RWPE1 (cell line): ENCODE measurements at regions not wholly inside any gene's neighbourhood (a gene's known extent, or its start where the extent isn't known, plus 50 kb on each side); places are given as distances from the start of the nearest gene placed in this dataset.

Source experiments
- CTCF ChIA-PET: fragments of 350-600 bp; sonication (Branson Sonifier 250); formaldehyde crosslinking; extraction: SDS; loops from one replicate; lab custom pipeline; 2021; lab: Yijun Ruan, JAX
- POLR2A ChIA-PET: fragments of 400-600 bp; formaldehyde crosslinking; extraction: SDS; loops from one replicate; lab custom pipeline; 2020; ENCODE audit warnings: antibody characterized with exemption; ENCODE audit not compliant: low non-redundant PET; lab: Yijun Ruan, JAX
- DNase-seq: peaks from one replicate; pipeline ENCODE4 v3.0.0; 2012; ENCODE audit warnings: low spot score
- H3K27ac ChIP-seq: fragments of 450-650 bp; 2 replicates; pipeline ENCODE4 v1.5.1; 2017
- TF ChIP-seq, protein P1 (sequence below): fragments of 450-650 bp; conservative IDR thresholded peaks from 2 replicates; pipeline ENCODE4 v1.5.1; 2017; ENCODE audit warnings: low read depth, mild to moderate bottlenecking

- CTCF ChIA-PET: no interaction called here
- POLR2A ChIA-PET: no interaction called here
- TF ChIP-seq, protein P1, sequence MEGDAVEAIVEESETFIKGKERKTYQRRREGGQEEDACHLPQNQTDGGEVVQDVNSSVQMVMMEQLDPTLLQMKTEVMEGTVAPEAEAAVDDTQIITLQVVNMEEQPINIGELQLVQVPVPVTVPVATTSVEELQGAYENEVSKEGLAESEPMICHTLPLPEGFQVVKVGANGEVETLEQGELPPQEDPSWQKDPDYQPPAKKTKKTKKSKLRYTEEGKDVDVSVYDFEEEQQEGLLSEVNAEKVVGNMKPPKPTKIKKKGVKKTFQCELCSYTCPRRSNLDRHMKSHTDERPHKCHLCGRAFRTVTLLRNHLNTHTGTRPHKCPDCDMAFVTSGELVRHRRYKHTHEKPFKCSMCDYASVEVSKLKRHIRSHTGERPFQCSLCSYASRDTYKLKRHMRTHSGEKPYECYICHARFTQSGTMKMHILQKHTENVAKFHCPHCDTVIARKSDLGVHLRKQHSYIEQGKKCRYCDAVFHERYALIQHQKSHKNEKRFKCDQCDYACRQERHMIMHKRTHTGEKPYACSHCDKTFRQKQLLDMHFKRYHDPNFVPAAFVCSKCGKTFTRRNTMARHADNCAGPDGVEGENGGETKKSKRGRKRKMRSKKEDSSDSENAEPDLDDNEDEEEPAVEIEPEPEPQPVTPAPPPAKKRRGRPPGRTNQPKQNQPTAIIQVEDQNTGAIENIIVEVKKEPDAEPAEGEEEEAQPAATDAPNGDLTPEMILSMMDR: no peak
- no peak overlapping the region for H3K27ac ChIP-seq
- DNase-seq: no peak
Measured at GRCh38 chrY:7461873-7462525, 550.4 kb upstream of the AMELY start.

DNA sequence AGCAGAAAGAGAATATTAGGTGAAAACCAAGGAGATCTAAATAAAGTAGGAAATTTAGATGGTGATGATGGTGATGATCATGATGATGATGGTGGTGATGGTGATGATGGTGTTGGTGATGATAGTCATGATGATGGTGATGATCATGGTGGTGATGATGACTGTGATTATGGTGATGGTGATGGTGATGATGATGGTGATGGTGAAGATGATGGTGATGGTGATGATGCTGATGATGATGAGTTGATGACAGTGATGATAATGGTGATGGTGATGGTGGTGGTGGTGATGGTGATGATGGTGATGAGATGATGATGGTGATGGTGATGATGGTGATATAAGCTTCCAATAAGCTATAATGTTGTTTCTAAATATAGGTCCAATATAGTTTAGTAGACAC, 548.2 kb upstream of the AMELY start:
- TF ChIP-seq, protein P1: no peak
- CTCF ChIA-PET: no interaction called here
- H3K27ac ChIP-seq: no peak overlapping the region
- no peak for DNase-seq
- POLR2A ChIA-PET: no interaction called here

DNA sequence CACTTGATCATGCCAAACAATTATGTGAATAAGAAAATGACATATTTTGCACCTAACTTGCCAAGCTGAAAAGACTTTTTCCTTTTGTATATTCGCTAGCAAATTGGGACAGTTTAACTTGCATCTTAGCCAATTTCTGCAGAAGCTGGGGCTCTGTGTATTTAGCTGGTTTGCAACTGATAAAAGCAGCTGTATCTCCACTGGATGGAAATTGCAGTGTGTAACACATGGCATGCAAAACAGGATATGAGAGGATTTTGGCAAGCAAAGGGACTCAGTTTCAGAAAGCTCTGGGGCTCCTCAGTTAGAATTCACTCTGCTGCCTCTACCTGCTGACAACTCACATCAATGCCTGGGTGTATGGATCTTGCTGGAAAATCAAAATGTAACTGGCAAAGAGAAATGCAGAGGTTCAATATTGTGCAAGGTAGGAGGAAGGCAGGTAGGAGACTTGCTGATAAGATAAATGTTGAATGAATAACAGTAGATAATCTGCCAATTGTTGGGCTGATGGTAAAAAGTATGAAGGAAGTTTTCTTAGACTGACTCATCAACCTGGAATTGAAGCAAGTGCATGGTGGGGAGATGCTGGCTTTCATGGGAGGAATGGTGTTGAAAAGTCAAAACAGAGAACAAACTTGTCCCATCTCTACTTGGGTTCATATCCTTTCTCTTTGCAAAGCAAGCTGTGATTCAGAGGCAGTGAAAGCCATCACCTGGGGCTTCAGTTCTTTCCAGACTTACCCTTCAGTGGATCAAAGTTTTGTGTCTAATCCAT, 546.9 kb upstream of the AMELY start:
- ChIA-PET POLR2A (no interaction called here), CTCF (no interaction called here)
- no peak overlapping the region for H3K27ac ChIP-seq
- TF ChIP-seq, protein P1: no peak
- no peak for DNase-seq

DNA sequence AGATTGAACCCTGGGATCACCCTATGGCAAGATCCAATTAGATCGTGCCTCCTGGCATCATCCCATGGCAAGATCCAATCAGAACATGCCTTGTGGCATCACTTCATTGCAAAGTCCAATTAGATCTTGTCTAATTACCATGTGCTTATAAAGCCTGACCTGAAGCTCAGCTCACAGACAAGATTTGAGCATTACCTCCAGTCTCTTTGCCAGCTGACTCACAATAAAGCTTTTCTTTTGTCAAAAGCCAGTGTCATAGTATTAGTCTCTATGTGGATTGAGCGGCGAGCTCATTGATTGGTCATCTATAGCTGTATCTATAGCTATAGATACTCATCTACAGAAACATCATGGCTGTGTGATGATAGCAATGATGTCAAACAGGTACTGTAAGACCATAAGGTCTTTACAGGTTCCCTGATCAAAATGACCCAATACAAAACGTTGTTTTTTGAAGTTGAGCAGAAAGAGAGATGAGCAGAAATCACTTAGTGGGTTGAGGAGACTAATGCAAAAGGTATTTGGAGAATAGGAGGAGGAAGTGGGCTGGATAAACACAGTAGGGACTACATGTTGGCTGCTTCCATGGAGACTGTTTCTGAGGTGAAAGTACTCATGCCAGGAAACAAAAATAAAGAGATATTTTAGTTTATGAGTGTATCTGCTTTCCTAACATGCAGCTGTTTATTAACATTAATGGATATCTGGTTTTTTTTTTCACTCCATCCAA, 545.9 kb upstream of the AMELY start:
- POLR2A ChIA-PET: no interaction called here
- TF ChIP-seq, protein P1: no peak
- no peak for DNase-seq
- CTCF ChIA-PET: no interaction called here
- no peak overlapping the region for H3K27ac ChIP-seq

- TF ChIP-seq, protein P1: no peak
- CTCF ChIA-PET: no interaction called here
- POLR2A ChIA-PET: no interaction called here
Measured at GRCh38 chrY:7455626-7456025, 544.1 kb upstream of the AMELY start.

GRCh38 chrY:7453336-7453735, 541.8 kb upstream of the AMELY start:
- no peak overlapping the region for H3K27ac ChIP-seq
- ChIA-PET POLR2A (no interaction called here), CTCF (no interaction called here)
- DNase-seq: no peak
- TF ChIP-seq, protein P1: no peak

More at GRCh38 chrY:7455626-7456025, 544.1 kb upstream of the AMELY start:
- no peak overlapping the region for H3K27ac ChIP-seq
- DNase-seq: no peak
